Skin epidermis (tissue), 12 donors: ENCODE measurements at regions not wholly inside any gene's neighbourhood (a gene's known extent, or its start where the extent isn't known, plus 50 kb on each side); places are given as distances from the start of the nearest gene placed in this dataset.
"Not testable (repeated sequence)": the region's sequence is repeated elsewhere in the genome, so short reads cannot be mapped to it uniquely, and the experiment has no call there.

Experiments used
- H3K27ac ChIP-seq, 21 experiments: fragments of 200-600 bp; sonication (generic) in 11 of 21; one replicate each; pipeline ENCODE4 v1.5.0; 2020; ENCODE audit warnings: mild to moderate bottlenecking in 3 of 21, inconsistent platforms in 2 of 21, moderate library complexity in 2 of 21
- H3K4me3 ChIP-seq, 7 experiments: fragments of 200-600 bp; sonication (generic) in 2 of 7; one replicate each; pipeline ENCODE4 v1.5.0; 2020; ENCODE audit warnings: inconsistent platforms in 2 of 7, mild to moderate bottlenecking in 2 of 7, moderate library complexity in 1 of 7

GRCh38 chr15:39029741-39030140 lies 465.1 kb upstream of the RASGRP1 start:
- no peak overlapping the region for H3K27ac ChIP-seq
- no peak overlapping the region for H3K4me3 ChIP-seq

DNA sequence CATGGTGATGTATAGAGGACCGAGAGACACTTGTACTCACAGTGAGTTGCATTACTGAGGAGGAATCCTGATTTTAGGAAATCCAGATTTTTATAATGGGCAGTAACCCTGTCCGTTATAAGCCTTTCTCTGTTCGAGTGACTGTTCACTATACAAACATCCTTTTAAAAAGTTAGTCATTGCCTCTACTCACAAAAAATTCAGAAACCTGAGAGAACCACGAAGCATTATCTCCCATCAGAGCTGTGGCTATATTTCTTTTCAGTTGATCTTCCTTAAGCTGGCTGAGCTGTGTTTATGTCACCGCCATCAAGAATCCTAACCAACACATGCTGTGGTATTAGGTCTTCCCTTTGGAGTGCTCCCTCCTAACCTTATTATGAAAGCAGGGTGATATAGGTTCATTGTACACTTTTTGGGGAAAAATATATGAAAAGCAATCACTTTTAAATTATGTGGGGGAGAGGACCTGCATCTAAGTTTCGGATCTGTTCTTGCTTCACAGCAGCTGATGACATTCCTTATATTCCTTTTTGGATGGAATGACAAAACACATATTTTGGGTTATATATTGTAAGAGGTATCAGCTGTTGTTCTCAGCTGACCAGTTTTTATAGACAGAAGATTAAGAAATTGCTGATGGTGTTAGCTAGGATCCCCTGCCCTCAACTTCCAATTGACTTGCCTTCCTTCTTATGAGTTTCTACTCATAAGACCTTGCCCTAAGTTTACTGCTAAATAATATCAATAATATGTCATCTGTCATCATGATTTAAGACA lies 465.9 kb upstream of the RASGRP1 start:
- Histone ChIP-seq H3K4me3 (no peak overlapping the region), H3K27ac (no peak overlapping the region)

DNA sequence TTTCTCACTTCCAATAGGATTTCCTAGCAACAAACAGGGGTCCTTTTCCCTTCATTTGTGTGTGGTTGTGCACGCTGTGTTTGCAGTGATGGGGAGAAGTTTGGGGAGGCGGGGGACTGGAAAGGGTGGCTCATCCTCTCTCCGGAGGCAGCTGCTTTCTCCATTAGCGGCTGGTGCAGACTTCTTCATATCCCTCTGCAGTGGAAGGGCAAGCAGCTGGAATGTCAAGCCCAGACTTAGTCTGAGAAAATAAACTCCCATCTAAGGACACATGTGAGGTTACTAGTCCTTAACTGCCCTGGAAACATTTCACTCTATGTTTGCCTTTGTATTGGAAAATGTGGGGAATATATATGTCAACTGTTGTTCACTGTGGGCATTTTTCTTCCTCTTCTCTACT lies 467.0 kb upstream of the RASGRP1 start:
- H3K4me3 ChIP-seq: no peak overlapping the region
- no peak overlapping the region for H3K27ac ChIP-seq

DNA sequence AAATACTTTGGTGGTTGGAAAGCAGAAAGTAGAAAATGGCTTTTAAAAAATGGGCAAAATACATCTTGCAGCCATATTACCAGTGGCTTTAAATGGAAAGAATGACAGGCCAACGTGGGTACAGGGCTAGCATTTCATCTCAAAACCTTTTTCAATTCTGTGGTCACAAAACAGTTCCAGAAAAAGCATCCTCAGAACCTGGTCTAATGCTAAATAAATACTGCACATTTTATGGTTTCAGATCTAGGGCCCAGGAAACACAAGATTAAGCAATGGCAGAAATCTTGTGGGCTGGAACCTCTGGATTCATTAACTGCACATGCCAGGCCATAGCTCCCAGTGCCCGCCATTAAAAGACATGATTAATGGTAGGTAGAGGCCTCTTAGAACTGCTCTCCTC lies 470.2 kb upstream of the RASGRP1 start:
- H3K4me3 ChIP-seq: no peak overlapping the region
- H3K27ac ChIP-seq: no peak overlapping the region

DNA sequence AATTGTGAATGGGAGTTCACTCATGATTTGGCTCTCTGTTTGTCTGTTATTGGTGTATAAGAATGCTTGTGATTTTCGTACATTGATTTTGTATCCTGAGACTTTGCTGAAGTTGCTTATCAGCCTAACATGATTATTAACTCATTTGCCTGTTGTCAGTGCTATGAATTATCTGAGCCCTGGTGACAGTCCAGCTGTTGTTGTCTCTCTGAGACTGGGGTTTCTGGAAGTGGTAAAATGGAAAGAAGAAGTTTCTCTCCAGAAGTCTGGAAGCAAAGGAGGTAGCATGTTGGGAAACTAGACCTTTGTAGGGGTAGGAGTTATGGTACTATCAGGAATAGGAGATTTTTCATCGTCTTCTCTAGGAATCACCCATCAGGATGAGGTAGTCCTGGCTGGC lies 473.0 kb upstream of the RASGRP1 start:
- not testable (repeated sequence) for H3K27ac ChIP-seq, H3K4me3 ChIP-seq

- H3K4me3 ChIP-seq: no peak overlapping the region
- H3K27ac ChIP-seq: no peak overlapping the region
These were observed 476.2 kb upstream of the RASGRP1 start for GRCh38 chr15:39040861-39041260.

DNA sequence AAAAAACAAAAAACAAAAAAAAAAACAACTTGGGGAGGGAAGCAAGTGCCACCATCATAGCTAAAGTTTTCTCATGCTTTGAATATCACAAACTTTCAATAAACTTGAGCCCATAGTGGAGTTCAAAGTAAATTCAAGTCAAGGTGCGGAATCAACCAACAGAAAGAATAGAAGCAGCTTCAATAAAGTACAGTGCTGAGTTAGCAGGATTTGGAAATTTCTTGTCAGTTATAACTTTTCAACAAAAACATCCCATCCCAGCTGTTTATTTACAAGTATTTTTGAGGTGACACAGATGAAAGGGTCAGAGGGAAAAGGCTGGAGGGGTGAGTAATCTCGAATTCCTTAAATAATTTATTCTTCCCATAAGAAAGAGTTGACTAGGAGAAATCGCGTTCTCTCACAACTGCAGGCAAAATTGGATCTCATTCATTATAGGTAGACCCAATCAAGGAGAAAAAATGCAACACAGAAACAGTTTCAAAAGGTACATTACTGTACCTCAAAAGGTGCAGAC lies 477.4 kb upstream of the RASGRP1 start:
- Histone ChIP-seq H3K27ac (no peak overlapping the region), H3K4me3 (no peak overlapping the region)

DNA sequence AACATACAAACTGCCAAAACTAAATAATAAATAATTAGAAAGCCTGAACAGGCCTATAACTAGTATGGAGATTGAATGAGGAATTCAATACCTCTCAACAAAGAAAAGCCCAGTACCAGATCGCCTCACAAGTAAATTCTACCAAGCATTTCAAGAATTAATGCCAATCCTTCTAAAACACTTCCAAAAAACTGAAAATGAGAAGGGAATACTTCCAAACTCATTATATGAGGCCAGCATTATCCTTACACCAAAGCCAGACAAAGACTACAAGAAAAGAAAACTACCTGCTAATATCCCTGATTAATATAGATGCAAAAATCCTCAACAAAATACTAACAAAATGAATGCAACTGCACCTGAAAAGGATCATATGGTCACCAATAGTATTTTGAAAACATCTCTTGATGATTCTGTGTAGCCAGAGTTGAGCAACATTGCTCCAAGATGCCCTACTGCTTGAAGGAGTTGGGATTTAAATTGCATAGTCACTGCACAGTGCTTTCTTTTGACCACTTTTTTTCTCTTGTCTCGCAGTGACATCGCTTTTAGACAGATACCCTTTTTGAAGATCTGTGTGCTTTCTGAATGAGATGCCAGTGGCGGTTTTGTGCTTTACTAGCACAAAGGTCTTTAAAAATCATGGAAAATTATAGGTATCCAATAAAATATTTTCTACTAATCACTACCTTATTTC lies 487.2 kb upstream of the RASGRP1 start:
- H3K4me3 ChIP-seq: no peak overlapping the region

DNA sequence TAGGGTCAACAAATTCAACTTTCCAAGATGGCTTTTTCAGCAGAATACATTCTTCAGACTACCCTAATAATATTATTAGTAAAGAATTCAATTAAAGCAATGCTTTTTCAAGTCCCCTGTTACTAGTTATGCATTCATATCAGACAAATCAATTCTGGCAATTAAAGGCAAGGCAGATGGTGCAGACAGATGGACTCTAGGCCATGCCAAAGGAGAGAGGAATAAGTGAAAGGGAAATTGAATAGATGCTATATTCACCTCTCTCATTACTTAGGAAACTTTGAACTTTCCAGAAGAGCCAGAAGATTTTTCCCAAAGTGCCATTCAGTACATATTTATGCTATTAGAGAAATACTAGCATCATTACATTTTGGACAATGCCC lies 487.7 kb upstream of the RASGRP1 start:
- H3K4me3 ChIP-seq: no peak overlapping the region
- H3K27ac ChIP-seq: no peak overlapping the region

More for the DNA sequence above, 487.2 kb upstream of the RASGRP1 start:
- no peak overlapping the region for H3K27ac ChIP-seq

GRCh38 chr15:39053480-39053879 lies 488.9 kb upstream of the RASGRP1 start:
- H3K27ac ChIP-seq: no peak overlapping the region

DNA sequence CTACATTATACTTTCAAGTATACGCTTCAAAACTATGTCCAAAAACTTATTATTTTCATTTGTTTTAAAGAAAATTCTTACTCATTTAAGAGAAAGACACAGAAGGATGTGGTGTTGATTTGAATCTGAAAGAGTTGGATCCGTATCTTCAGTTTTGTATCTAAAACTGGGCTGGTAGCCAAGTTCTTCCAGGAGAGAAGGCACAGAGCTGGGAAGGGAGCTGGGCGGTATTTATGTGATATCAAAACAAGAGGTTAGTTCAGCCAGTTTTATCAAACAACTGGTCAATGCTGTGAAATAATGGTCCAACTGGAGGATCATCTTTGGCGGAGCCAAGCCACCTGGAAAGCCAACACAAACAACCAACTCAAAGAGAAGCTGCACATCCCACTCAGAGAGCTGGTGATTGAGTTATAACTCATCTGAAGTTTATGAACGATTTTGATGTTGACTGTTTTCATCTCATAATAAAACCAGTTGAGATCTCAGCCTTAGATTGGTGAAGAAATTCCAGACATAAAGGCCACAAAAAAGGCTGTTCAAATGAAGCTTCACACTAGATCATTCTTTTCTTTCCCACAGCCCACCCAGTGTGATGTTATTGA lies 489.6 kb upstream of the RASGRP1 start:
- Histone ChIP-seq H3K4me3 (no peak overlapping the region), H3K27ac (no peak overlapping the region)

More at GRCh38 chr15:39053480-39053879, 488.9 kb upstream of the RASGRP1 start:
- H3K4me3 ChIP-seq: no peak overlapping the region

- H3K4me3 ChIP-seq: no peak overlapping the region
- H3K27ac ChIP-seq: no peak overlapping the region
These were observed 491.7 kb upstream of the RASGRP1 start for GRCh38 chr15:39056357-39056756.

DNA sequence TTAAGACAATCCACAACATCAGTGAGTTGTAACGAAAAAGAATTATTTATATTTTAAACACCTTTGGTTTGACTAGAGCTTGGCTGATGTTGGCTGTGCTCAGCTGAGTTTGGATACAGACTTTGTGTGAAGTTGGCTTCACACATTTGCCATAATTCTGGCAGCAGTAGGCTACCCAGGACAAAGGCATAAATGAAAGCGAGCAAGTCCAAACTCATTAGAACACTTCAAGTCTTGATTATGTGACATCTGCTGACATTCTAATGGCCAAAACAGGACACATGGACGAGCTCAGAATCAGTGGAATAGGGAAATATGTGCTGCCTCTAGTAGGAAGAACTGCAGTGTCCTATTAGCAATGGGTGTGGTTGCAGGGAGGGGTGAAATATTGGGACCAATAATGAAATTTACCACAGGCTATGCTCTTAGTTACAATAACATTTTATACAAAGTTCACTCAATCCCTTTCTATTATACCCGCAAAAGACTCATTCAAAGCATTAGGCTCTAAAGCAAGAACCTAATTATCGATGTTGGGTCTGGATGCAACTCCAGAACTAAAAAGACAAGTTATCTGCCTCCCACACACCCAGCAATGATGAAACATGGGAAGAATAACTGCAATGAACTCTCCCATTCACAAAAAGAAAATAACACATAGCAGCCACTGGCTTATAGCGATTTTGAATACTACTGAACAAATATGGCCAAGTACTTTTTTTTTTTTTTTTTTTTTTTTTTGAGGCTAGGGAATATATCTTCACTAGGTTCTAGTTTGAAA lies 493.9 kb upstream of the RASGRP1 start:
- Histone ChIP-seq H3K4me3 (no peak overlapping the region), H3K27ac (no peak overlapping the region)

GRCh38 chr15:39059917-39060316 lies 495.3 kb upstream of the RASGRP1 start:
- H3K27ac ChIP-seq: no peak overlapping the region
- H3K4me3 ChIP-seq: no peak overlapping the region

GRCh38 chr15:39061952-39062464 lies 497.4 kb upstream of the RASGRP1 start:
- Histone ChIP-seq H3K27ac (no peak overlapping the region), H3K4me3 (no peak overlapping the region)

- H3K27ac ChIP-seq: no peak overlapping the region
- H3K4me3 ChIP-seq: no peak overlapping the region
These were observed 502.1 kb upstream of the RASGRP1 start for GRCh38 chr15:39066677-39067076.

DNA sequence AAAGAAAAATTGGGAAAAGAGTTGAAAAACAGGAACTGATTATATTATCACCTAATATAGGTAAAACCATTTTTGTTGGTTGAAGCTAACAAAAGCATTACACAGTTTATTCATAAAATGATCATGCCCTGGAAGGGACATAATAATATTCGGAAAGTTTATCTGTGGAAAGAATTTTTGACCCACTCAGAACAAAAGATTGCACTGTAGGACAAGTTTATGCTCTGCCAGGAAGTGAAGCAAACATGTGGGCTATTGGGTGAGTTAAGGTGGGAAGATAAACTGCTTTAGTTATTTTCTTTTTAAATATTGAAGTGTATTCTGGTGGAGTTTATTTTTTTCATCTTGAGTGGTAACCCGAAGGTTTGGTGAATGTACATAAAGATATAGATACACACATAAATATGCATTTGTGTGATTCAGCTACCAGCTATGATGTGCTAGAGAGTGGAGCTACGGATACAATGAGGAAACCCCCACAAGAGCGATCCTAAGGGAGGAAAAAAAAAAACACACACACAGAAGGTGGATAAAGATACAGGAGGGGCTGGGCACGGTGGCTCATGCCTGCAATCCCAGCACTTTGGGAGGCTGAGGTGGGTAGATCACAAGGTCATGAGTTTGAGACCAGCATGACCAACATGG lies 506.4 kb upstream of the THBS1 start:
- H3K27ac ChIP-seq: no peak overlapping the region
- H3K4me3 ChIP-seq: no peak overlapping the region

- Histone ChIP-seq H3K4me3 (no peak overlapping the region), H3K27ac (no peak overlapping the region)
These were observed 505.6 kb upstream of the THBS1 start for GRCh38 chr15:39075311-39075710.

DNA sequence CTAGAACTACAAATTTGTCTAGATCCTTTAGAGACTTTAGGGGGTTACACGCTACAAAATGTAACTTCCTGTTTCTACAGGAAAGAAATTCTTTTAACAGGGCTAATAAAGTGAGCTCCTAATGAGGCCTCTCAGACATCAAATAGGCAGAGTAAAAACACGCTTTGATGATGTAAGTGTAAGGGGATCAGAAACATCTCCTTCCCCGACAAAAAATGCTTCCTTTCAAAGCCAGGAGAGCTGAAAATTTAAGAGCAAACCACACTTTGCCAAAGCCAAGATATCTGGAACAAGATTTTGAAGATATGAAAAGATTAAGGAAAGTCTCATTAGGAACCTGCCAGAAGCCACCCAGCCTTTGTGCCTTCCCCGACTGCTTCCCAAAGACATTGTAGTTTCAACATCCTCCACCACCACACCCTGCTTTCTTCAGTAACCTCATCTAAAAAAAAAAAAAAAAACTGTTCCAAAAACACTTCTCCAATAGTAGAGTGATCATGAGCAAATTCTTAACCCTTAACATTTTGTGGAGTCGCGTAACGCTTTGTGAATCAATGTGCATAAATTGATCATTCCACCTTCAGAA lies 505.0 kb upstream of the THBS1 start:
- Histone ChIP-seq H3K27ac (no peak overlapping the region), H3K4me3 (no peak overlapping the region)
